CD8-positive, alpha-beta memory T cell (primary cell): ENCODE measurements at regions not wholly inside any gene's neighbourhood (a gene's known extent, or its start where the extent isn't known, plus 50 kb on each side); places are given as distances from the start of the nearest gene placed in this dataset.

ENCODE experiments used
- CTCF ChIA-PET: fragments of 350-600 bp; sonication (Branson Sonifier 250); formaldehyde crosslinking; loops from one replicate; lab custom pipeline; 2021; ENCODE audit warnings: antibody characterized with exemption; lab: Charles Lee
- POLR2A ChIA-PET: fragments of 350-600 bp; sonication (Branson Sonifier 250); formaldehyde crosslinking; loops from one replicate; lab custom pipeline; 2021; ENCODE audit warnings: antibody characterized with exemption; lab: Charles Lee
- DNase-seq, 5 donors: peaks; one replicate each; pipeline versions ENCODE4 v3.0.0 to v3.0.0-alpha.2; 2020 to 2022; ENCODE audit warnings: mixed read lengths in 1 of 5
- H3K27ac ChIP-seq: one replicate; pipeline ENCODE4 v1.7.0; 2013; ENCODE audit warnings: low read depth, mild to moderate bottlenecking, low read length, moderate library complexity
- H3K27me3 ChIP-seq: 2 replicates; pipeline ENCODE4 v1.7.0; 2013; ENCODE audit warnings: low read length, mild to moderate bottlenecking; ENCODE audit not compliant: insufficient read depth, poor library complexity, severe bottlenecking
- H3K36me3 ChIP-seq: 2 replicates; pipeline ENCODE4 v1.7.0; 2013; ENCODE audit warnings: mild to moderate bottlenecking, low read length, moderate library complexity; ENCODE audit not compliant: insufficient read depth
- H3K4me1 ChIP-seq: 2 replicates; pipeline ENCODE4 v1.7.0; 2013; ENCODE audit warnings: mild to moderate bottlenecking, low read length, moderate library complexity; ENCODE audit not compliant: insufficient read depth
- H3K4me3 ChIP-seq: 2 replicates; pipeline ENCODE4 v1.7.0; 2013; ENCODE audit warnings: mild to moderate bottlenecking, low read length
- H3K9me3 ChIP-seq: 2 replicates; pipeline ENCODE4 v1.7.0; 2013; ENCODE audit warnings: mild to moderate bottlenecking, low read length
- H3K27ac Mint-ChIP-seq, 8 donors: one replicate each; pipeline ENCODE4 v1.8.0; 2020 to 2021; ENCODE audit warnings: mixed read lengths in 8 of 8, mild to moderate bottlenecking in 6 of 8, inconsistent platforms in 3 of 8, moderate library complexity in 3 of 8
- H3K27me3 Mint-ChIP-seq, 2 donors: one replicate each; pipeline ENCODE4 v1.8.0; 2020 to 2021; ENCODE audit warnings: mixed read lengths in 2 of 2, mild to moderate bottlenecking in 1 of 2, moderate library complexity in 1 of 2
- H3K36me3 Mint-ChIP-seq, 3 donors: one replicate each; pipeline ENCODE4 v1.8.0; 2020 to 2021; ENCODE audit warnings: mixed read lengths in 3 of 3, inconsistent platforms in 1 of 3, mild to moderate bottlenecking in 1 of 3
- H3K4me1 Mint-ChIP-seq, 3 donors: one replicate each; pipeline ENCODE4 v1.8.0; 2020 to 2021; ENCODE audit warnings: mixed read lengths in 3 of 3, inconsistent platforms in 1 of 3, mild to moderate bottlenecking in 1 of 3
- H3K4me3 Mint-ChIP-seq, 7 donors: one replicate each; pipeline ENCODE4 v1.8.0; 2020 to 2021; ENCODE audit warnings: mixed read lengths in 7 of 7, mild to moderate bottlenecking in 6 of 7, moderate library complexity in 4 of 7, inconsistent platforms in 2 of 7
- H3K9me3 Mint-ChIP-seq, 5 donors: one replicate each; pipeline ENCODE4 v1.8.0; 2020 to 2022; ENCODE audit warnings: mixed read lengths in 5 of 5, mild to moderate bottlenecking in 3 of 5, moderate library complexity in 2 of 5, inconsistent platforms in 1 of 5

GRCh38 chr11:95361180-95361579 lies 130.2 kb upstream of the SESN3 start:
- CTCF ChIA-PET, result no interaction called here
- POLR2A ChIA-PET, result no interaction called here
- H3K27ac Mint-ChIP-seq, result no peak overlapping the region

DNA sequence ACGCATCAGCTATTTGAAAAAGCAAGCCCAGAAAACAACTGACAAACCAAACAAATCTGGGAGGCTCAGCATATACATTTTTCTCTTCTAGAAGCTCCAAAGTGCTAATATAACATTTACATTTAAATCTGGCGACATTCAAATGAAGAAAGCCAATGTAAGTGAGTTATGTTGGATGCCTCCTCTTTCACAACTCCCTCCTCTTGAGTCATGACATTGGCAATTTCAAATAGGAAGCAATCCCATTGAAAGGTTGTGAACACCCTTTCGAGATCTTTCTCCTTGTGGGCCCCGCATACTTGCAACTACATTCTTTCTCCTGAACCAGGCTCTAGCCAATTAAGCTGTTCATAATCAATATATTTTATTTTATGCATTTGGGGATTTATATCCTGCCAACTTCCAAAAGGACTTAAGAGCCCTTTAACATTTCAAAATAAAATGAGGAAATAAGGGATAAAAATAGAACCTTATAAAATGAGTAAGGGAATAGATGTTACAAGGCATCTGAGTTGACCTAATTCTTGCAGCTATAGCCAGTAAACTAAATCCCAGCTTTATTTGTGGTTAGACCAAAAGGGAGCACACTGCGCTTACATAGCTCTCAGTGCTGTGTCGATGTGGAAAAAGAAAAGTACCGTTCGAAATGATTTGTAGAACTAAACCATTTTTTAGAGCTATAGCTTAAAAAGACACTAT lies 129.5 kb upstream of the SESN3 start:
- POLR2A ChIA-PET, result no interaction called here
- no peaks in the 10 kb centered on the region for H3K36me3 Mint-ChIP-seq
- H3K4me1 ChIP-seq, result no peaks in the 10 kb centered on the region
- CTCF ChIA-PET, result no interaction called here
- peaks cover 1 to 2% of the 10 kb centered on the region in 2 donors for H3K27me3 Mint-ChIP-seq
- DNase-seq, result no peak
- no peaks in the 10 kb centered on the region for H3K4me1 Mint-ChIP-seq
- no peak overlapping the region for H3K4me3 Mint-ChIP-seq
- no peak overlapping the region for H3K4me3 ChIP-seq
- no peaks in the 10 kb centered on the region for H3K36me3 ChIP-seq
- no peak overlapping the region for H3K27ac ChIP-seq
- no peak overlapping the region for H3K27ac Mint-ChIP-seq
- no peaks in the 10 kb centered on the region for H3K27me3 ChIP-seq
- H3K9me3 ChIP-seq, result no peaks in the 10 kb centered on the region
- H3K9me3 Mint-ChIP-seq, result no peaks in the 10 kb centered on the region

More at GRCh38 chr11:95361180-95361579, 130.2 kb upstream of the SESN3 start:
- no peak for DNase-seq
- H3K4me3 ChIP-seq, result no peak overlapping the region
- no peaks in the 10 kb centered on the region for H3K36me3 Mint-ChIP-seq
- H3K9me3 Mint-ChIP-seq, result no peaks in the 10 kb centered on the region
- no peaks in the 10 kb centered on the region for H3K4me1 Mint-ChIP-seq
- H3K27me3 Mint-ChIP-seq, result peaks cover 2 to 4% of the 10 kb centered on the region in 2 donors
- no peaks in the 10 kb centered on the region for H3K4me1 ChIP-seq
- no peaks in the 10 kb centered on the region for H3K36me3 ChIP-seq
- H3K27me3 ChIP-seq, result no peaks in the 10 kb centered on the region
- H3K4me3 Mint-ChIP-seq, result no peak overlapping the region
- H3K27ac ChIP-seq, result no peak overlapping the region
- no peaks in the 10 kb centered on the region for H3K9me3 ChIP-seq

- H3K4me1 ChIP-seq, result no peaks in the 10 kb centered on the region
- no peaks in the 10 kb centered on the region for H3K27me3 ChIP-seq
- ChIA-PET POLR2A (no interaction called here), CTCF (interaction anchor here (2.2 kb wide), 1 partner anchor 345 kb away, joined by 7 read pairs; no protein-coding TSS in a partner anchor)
- no peaks in the 10 kb centered on the region for H3K36me3 Mint-ChIP-seq
- H3K36me3 ChIP-seq, result no peaks in the 10 kb centered on the region
- no peak overlapping the region for H3K4me3 Mint-ChIP-seq
- H3K27me3 Mint-ChIP-seq, result peaks cover 0 to 2% of the 10 kb centered on the region in 2 donors
- no peak for DNase-seq
- no peak overlapping the region for H3K27ac ChIP-seq
- H3K4me3 ChIP-seq, result no peak overlapping the region
- H3K9me3 ChIP-seq, result no peaks in the 10 kb centered on the region
- H3K4me1 Mint-ChIP-seq, result no peaks in the 10 kb centered on the region
- no peaks in the 10 kb centered on the region for H3K9me3 Mint-ChIP-seq
- H3K27ac Mint-ChIP-seq, result no peak overlapping the region
These were observed 128.8 kb upstream of the SESN3 start for GRCh38 chr11:95359756-95360155.

- no peak overlapping the region for H3K27ac ChIP-seq
- POLR2A ChIA-PET, result no interaction called here
- no peak for DNase-seq
- Mint-ChIP-seq H3K27ac (no peak overlapping the region), H3K27me3 (peaks cover 0 to 2% of the 10 kb centered on the region in 2 donors), H3K36me3 (no peaks in the 10 kb centered on the region), H3K4me3 (no peak overlapping the region), H3K4me1 (no peaks in the 10 kb centered on the region), H3K9me3 (no peaks in the 10 kb centered on the region)
- H3K9me3 ChIP-seq, result no peaks in the 10 kb centered on the region
- CTCF ChIA-PET, result interaction anchor here (2.2 kb wide), 1 partner anchor 346 kb away, joined by 7 read pairs; no protein-coding TSS in a partner anchor
- H3K4me1 ChIP-seq, result no peaks in the 10 kb centered on the region
- H3K27me3 ChIP-seq, result no peaks in the 10 kb centered on the region
- H3K4me3 ChIP-seq, result no peak overlapping the region
- no peaks in the 10 kb centered on the region for H3K36me3 ChIP-seq
These were observed 128.3 kb upstream of the SESN3 start for GRCh38 chr11:95359341-95359663.

- Histone ChIP-seq H3K27me3 (no peaks in the 10 kb centered on the region), H3K4me3 (no peak overlapping the region), H3K27ac (no peak overlapping the region), H3K36me3 (no peaks in the 10 kb centered on the region), H3K4me1 (no peaks in the 10 kb centered on the region), H3K9me3 (no peaks in the 10 kb centered on the region)
- H3K4me3 Mint-ChIP-seq, result no peak overlapping the region
- DNase-seq, result no peak
- H3K36me3 Mint-ChIP-seq, result no peaks in the 10 kb centered on the region
- H3K4me1 Mint-ChIP-seq, result no peaks in the 10 kb centered on the region
- POLR2A ChIA-PET, result no interaction called here
- CTCF ChIA-PET, result interaction anchor here (2.2 kb wide), 1 partner anchor 346 kb away, joined by 7 read pairs; no protein-coding TSS in a partner anchor
- no peak overlapping the region for H3K27ac Mint-ChIP-seq
- H3K27me3 Mint-ChIP-seq, result peaks cover 0 to 2% of the 10 kb centered on the region in 2 donors
- H3K9me3 Mint-ChIP-seq, result no peaks in the 10 kb centered on the region
These were observed 127.7 kb upstream of the SESN3 start for GRCh38 chr11:95358511-95359340.

DNA sequence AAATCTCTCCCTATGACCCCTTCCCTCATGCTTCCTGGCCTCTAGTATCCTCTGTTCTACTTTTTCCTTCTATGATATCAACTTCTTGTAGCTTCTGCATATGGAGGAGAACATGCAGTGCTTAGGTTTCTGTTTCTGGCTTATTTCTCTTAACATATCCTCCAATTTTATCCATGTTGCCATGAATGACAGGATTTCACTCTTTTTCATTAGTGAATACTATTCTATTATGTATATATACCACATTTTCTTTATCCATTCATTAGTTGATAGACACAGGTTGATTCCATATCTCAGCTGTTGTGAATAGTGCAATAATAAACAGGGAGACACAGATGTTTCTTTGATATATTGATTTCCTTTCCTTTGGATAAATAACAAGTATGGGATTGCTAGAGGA lies 123.3 kb upstream of the SESN3 start:
- Mint-ChIP-seq H3K9me3 (peaks cover 2 to 5% (median 3%) of the 10 kb centered on the region in 5 donors), H3K27ac (no peak overlapping the region), H3K4me3 (no peak overlapping the region), H3K27me3 (no peaks in the 10 kb centered on the region), H3K4me1 (no peaks in the 10 kb centered on the region), H3K36me3 (peaks cover 0 to 3% (median 0%) of the 10 kb centered on the region in 3 donors)
- no peaks in the 10 kb centered on the region for H3K36me3 ChIP-seq
- H3K27me3 ChIP-seq, result no peaks in the 10 kb centered on the region
- CTCF ChIA-PET, result interaction anchor here (0.8 kb wide), 1 partner anchor 9 kb away, joined by 3 read pairs; no protein-coding TSS in a partner anchor
- DNase-seq, result no peak
- H3K4me1 ChIP-seq, result no peaks in the 10 kb centered on the region
- POLR2A ChIA-PET, result no interaction called here
- no peak overlapping the region for H3K4me3 ChIP-seq
- H3K27ac ChIP-seq, result no peak overlapping the region
- no peaks in the 10 kb centered on the region for H3K9me3 ChIP-seq

GRCh38 chr11:95353706-95354105 lies 122.7 kb upstream of the SESN3 start:
- Histone ChIP-seq H3K4me1 (no peaks in the 10 kb centered on the region), H3K4me3 (no peak overlapping the region), H3K9me3 (no peaks in the 10 kb centered on the region), H3K36me3 (no peaks in the 10 kb centered on the region), H3K27ac (no peak overlapping the region), H3K27me3 (no peaks in the 10 kb centered on the region)
- Mint-ChIP-seq H3K9me3 (peaks cover 5 to 11% (median 9%) of the 10 kb centered on the region in 5 donors), H3K4me3 (no peak overlapping the region), H3K36me3 (peaks cover 0 to 9% (median 1%) of the 10 kb centered on the region in 3 donors), H3K4me1 (no peaks in the 10 kb centered on the region), H3K27me3 (no peaks in the 10 kb centered on the region), H3K27ac (no peak overlapping the region)
- ChIA-PET CTCF (interaction anchor here (0.8 kb wide), 1 partner anchor 9 kb away, joined by 3 read pairs; no protein-coding TSS in a partner anchor), POLR2A (no interaction called here)
- no peak for DNase-seq

DNA sequence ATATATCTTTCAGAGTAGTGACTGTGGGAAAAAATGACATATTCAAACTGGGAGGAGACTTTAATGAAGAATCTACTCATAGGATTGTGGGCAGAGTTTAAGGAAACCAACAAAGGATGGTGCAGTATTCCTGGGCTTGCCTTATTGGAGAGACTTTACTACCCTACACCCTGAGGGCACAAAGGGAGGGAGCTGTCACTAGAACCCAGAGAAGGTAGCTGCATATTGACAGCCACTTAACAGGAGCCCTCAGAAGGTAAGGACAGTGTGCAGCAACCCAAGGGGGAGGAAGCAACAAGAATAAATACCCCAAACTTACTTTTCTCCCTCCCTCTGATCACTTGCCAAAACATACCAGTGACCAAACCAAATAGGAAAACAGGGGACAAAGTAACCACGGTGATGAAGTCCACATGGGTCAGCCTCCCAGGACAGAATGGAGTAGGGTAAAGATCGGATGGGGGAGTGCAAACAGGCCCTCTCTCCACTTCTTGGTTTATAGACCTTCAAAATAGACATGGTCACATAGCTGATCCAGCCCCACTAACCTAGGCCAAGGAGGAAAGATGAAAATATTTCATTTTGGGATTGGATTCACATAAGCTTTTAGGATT lies 121.8 kb upstream of the SESN3 start:
- Histone ChIP-seq H3K27me3 (no peaks in the 10 kb centered on the region), H3K4me1 (no peaks in the 10 kb centered on the region), H3K4me3 (no peak overlapping the region), H3K27ac (no peak overlapping the region), H3K36me3 (no peaks in the 10 kb centered on the region), H3K9me3 (no peaks in the 10 kb centered on the region)
- ChIA-PET CTCF (no interaction called here), POLR2A (no interaction called here)
- no peaks in the 10 kb centered on the region for H3K4me1 Mint-ChIP-seq
- no peaks in the 10 kb centered on the region for H3K27me3 Mint-ChIP-seq
- peaks cover 0 to 9% (median 1%) of the 10 kb centered on the region in 3 donors for H3K36me3 Mint-ChIP-seq
- no peak overlapping the region for H3K4me3 Mint-ChIP-seq
- DNase-seq, result no peak
- peaks cover 7 to 11% (median 10%) of the 10 kb centered on the region in 5 donors for H3K9me3 Mint-ChIP-seq
- no peak overlapping the region for H3K27ac Mint-ChIP-seq
